Naive thymus-derived CD4-positive, alpha-beta T cell (primary cell): ENCODE measurements at regions not wholly inside any gene's neighbourhood (a gene's known extent, or its start where the extent isn't known, plus 50 kb on each side); places are given as distances from the start of the nearest gene placed in this dataset.

ENCODE experiments used
- ATAC-seq: fragments of 150-1000 bp; cut with Tn5 transposase; 2 replicates; pipeline ENCODE4 v1.10.0; 2021; ENCODE audit warnings: mild to moderate bottlenecking, moderate library complexity
- CTCF ChIA-PET: fragments of 350-600 bp; sonication (Branson Sonifier 250); formaldehyde crosslinking; loops from one replicate; lab custom pipeline; 2021; ENCODE audit warnings: antibody characterized with exemption; lab: Charles Lee
- POLR2A ChIA-PET: fragments of 350-600 bp; sonication (Branson Sonifier 250); formaldehyde crosslinking; loops from one replicate; lab custom pipeline; 2021; ENCODE audit warnings: antibody characterized with exemption, inconsistent platforms; lab: Charles Lee
- DNase-seq, 9 donors: peaks; one replicate each; pipeline versions ENCODE4 v3.0.0 to v3.0.0-alpha.2; 2020 to 2022; ENCODE audit warnings: mixed read lengths in 1 of 9
- H3K27ac ChIP-seq: one replicate; pipeline ENCODE4 v1.7.0; 2013; ENCODE audit warnings: mild to moderate bottlenecking, low read depth, low read length, moderate library complexity
- H3K27me3 ChIP-seq, 2 donors: one replicate each; pipeline ENCODE4 v1.7.0; 2013; ENCODE audit warnings: low read length in 2 of 2, mild to moderate bottlenecking in 2 of 2, moderate library complexity in 2 of 2; ENCODE audit not compliant: control insufficient read depth in 2 of 2, insufficient read depth in 2 of 2
- H3K36me3 ChIP-seq, 3 experiments: 1 replicate in 2 of 3; 2 replicates in 1 of 3; pipeline ENCODE4 v1.7.0; 2013; ENCODE audit warnings: low read length in 3 of 3, mild to moderate bottlenecking in 3 of 3, moderate library complexity in 1 of 3; ENCODE audit not compliant: insufficient read depth in 3 of 3, control insufficient read depth in 2 of 3
- H3K4me1 ChIP-seq, 2 donors: one replicate each; pipeline ENCODE4 v1.7.0; 2013; ENCODE audit warnings: low read length in 2 of 2, mild to moderate bottlenecking in 2 of 2, moderate library complexity in 1 of 2; ENCODE audit not compliant: control insufficient read depth in 2 of 2, insufficient read depth in 2 of 2
- H3K4me3 ChIP-seq: 2 replicates; pipeline ENCODE4 v1.7.0; 2013; ENCODE audit warnings: mild to moderate bottlenecking, low read length
- H3K9me3 ChIP-seq, 3 experiments: 1 replicate in 2 of 3; 2 replicates in 1 of 3; pipeline ENCODE4 v1.7.0; 2013; ENCODE audit warnings: low read length in 3 of 3; ENCODE audit not compliant: control insufficient read depth in 2 of 3
- H3K27ac Mint-ChIP-seq, 9 donors: one replicate each; pipeline ENCODE4 v1.8.0; 2020 to 2022; ENCODE audit warnings: mixed read lengths in 9 of 9, mild to moderate bottlenecking in 8 of 9, moderate library complexity in 5 of 9, inconsistent platforms in 2 of 9
- H3K27me3 Mint-ChIP-seq, 5 donors: one replicate each; pipeline ENCODE4 v1.8.0; 2021 to 2022; ENCODE audit warnings: mixed read lengths in 5 of 5, mild to moderate bottlenecking in 1 of 5
- H3K36me3 Mint-ChIP-seq, 5 donors: one replicate each; pipeline ENCODE4 v1.8.0; 2020 to 2022; ENCODE audit warnings: mixed read lengths in 5 of 5, mild to moderate bottlenecking in 3 of 5, inconsistent platforms in 1 of 5
- H3K4me1 Mint-ChIP-seq, 7 donors: one replicate each; pipeline ENCODE4 v1.8.0; 2020 to 2022; ENCODE audit warnings: mixed read lengths in 7 of 7, mild to moderate bottlenecking in 3 of 7, inconsistent platforms in 1 of 7
- H3K4me3 Mint-ChIP-seq, 10 donors: one replicate each; pipeline ENCODE4 v1.8.0; 2020 to 2022; ENCODE audit warnings: mild to moderate bottlenecking in 10 of 10, mixed read lengths in 10 of 10, moderate library complexity in 6 of 10, inconsistent platforms in 2 of 10
- H3K9me3 Mint-ChIP-seq, 11 donors: one replicate each; pipeline ENCODE4 v1.8.0; 2020 to 2022; ENCODE audit warnings: mixed read lengths in 11 of 11, mild to moderate bottlenecking in 4 of 11, inconsistent platforms in 1 of 11, moderate library complexity in 1 of 11
- intact Hi-C, 2 donors: fragments of 100-400 bp; cut with micrococcal nuclease; formaldehyde crosslinking; loops; one replicate each; pipeline ENCODE4 v1.15.1; 2023

DNA sequence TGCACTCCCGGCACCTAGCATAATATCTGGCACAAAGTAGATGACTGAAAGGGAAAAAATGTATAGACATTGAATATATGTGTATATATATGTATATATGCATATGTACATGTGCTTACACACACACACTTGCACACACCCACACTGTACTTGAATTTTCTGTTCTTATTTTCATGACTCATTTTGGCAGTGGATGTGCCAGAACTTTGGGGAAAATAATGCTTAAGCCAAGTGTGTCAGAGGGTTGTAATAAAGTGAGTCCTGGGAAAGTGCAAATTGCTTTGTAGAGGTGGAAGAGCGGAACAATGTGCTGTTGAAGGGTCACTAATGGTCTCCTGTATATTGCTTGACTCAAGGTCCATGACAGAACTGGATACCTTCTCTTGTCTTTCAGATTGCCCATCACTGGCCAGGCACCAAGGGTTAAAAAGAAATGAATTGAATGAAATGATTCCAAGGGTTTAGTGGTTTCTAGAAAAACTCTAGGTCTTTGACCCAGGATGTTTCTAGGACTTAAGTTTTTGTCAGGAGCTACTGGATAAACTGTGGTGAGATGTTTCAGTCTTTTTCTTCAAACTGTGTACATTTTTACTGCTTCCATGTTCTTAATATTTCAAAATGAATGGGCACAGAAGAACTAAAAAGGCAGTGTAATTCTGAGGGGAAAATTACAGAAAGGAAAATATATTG, 129.9 kb upstream of the MOCS2 start:
- no peaks in the 10 kb centered on the region for H3K9me3 Mint-ChIP-seq
- no peak overlapping the region for H3K27ac ChIP-seq
- CTCF ChIA-PET: no interaction called here
- no peaks in the 10 kb centered on the region for H3K36me3 ChIP-seq
- no peak for DNase-seq
- peaks cover 4 to 13% (median 6%) of the 10 kb centered on the region in 5 donors for H3K27me3 Mint-ChIP-seq
- no peaks in the 10 kb centered on the region for H3K36me3 Mint-ChIP-seq
- no peak overlapping the region for H3K4me3 ChIP-seq
- POLR2A ChIA-PET: no interaction called here
- peaks cover 0 to 2% (median 0%) of the 10 kb centered on the region in 7 donors for H3K4me1 Mint-ChIP-seq
- no peak overlapping the region for H3K4me3 Mint-ChIP-seq
- no peaks in the 10 kb centered on the region for H3K4me1 ChIP-seq
- no peaks in the 10 kb centered on the region for H3K9me3 ChIP-seq
- no peaks in the 10 kb centered on the region for H3K27me3 ChIP-seq
- intact Hi-C loops: no loop called here
- ATAC-seq: no peak
- no peak overlapping the region for H3K27ac Mint-ChIP-seq

DNA sequence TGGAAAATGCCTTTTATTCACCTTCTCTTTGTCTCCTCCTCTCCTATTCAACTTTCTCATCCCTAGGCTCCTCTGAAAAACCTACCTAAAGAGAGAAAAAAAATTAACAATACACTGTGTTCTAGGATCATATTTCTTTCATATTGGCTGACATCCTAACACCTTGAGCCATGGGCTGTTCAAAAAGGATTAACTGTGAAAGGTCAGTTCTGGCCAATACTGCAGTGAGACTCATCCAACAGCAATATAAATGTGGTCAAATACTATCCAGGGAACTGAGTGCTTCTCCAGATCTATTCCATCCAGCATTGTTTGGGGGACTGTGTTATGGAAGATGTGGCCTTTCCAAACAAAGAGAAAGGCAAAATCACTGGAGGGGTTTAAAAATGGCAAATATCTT, 131.1 kb upstream of the MOCS2 start:
- ChIA-PET POLR2A (no interaction called here), CTCF (no interaction called here)
- H3K4me3 ChIP-seq: no peak overlapping the region
- no peaks in the 10 kb centered on the region for H3K36me3 ChIP-seq
- no peaks in the 10 kb centered on the region for H3K27me3 ChIP-seq
- ATAC-seq: no peak
- no peak overlapping the region for H3K4me3 Mint-ChIP-seq
- peaks cover 4 to 13% (median 6%) of the 10 kb centered on the region in 5 donors for H3K27me3 Mint-ChIP-seq
- no peaks in the 10 kb centered on the region for H3K9me3 Mint-ChIP-seq
- H3K4me1 Mint-ChIP-seq: peaks cover 0 to 2% (median 0%) of the 10 kb centered on the region in 7 donors
- H3K36me3 Mint-ChIP-seq: no peaks in the 10 kb centered on the region
- DNase-seq: no peak
- H3K4me1 ChIP-seq: no peaks in the 10 kb centered on the region
- intact Hi-C loops: no loop called here
- no peaks in the 10 kb centered on the region for H3K9me3 ChIP-seq
- H3K27ac Mint-ChIP-seq: no peak overlapping the region
- no peak overlapping the region for H3K27ac ChIP-seq

GRCh38 chr5:53241572-53241971, 132.0 kb upstream of the MOCS2 start:
- no peaks in the 10 kb centered on the region for H3K36me3 Mint-ChIP-seq
- peaks cover 0 to 2% (median 0%) of the 10 kb centered on the region in 7 donors for H3K4me1 Mint-ChIP-seq
- DNase-seq (no peak), ATAC-seq (no peak)
- no peak overlapping the region for H3K4me3 Mint-ChIP-seq
- intact Hi-C loops: no loop called here
- Histone ChIP-seq H3K4me3 (no peak overlapping the region), H3K27ac (no peak overlapping the region), H3K36me3 (no peaks in the 10 kb centered on the region), H3K9me3 (no peaks in the 10 kb centered on the region), H3K4me1 (no peaks in the 10 kb centered on the region), H3K27me3 (no peaks in the 10 kb centered on the region)
- no peaks in the 10 kb centered on the region for H3K9me3 Mint-ChIP-seq
- ChIA-PET CTCF (no interaction called here), POLR2A (no interaction called here)
- no peak overlapping the region for H3K27ac Mint-ChIP-seq
- peaks cover 4 to 16% (median 8%) of the 10 kb centered on the region in 5 donors for H3K27me3 Mint-ChIP-seq

DNA sequence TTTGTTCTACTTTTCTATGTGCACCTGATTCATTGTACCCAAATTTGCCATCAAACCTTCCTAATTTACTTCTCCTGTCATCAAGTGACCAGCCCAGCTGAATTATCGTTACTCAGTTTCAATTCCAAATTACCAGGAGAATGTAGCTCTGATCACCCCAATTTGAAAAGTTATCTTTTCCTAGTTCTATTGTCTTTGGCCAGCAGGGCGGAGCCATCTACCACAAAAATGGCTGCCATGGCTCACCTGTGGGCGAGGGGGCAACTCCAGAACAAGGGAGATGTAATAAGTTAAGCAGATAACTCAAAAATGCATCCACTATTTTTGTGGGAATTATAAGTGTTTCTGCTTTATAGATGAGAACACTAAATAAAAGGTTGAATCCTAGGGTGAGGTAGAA, 133.8 kb upstream of the MOCS2 start:
- intact Hi-C loops: no loop called here
- ATAC-seq: no peak
- no peaks in the 10 kb centered on the region for H3K4me1 ChIP-seq
- H3K27ac ChIP-seq: no peak overlapping the region
- no peaks in the 10 kb centered on the region for H3K27me3 ChIP-seq
- no peaks in the 10 kb centered on the region for H3K9me3 ChIP-seq
- Mint-ChIP-seq H3K4me3 (no peak overlapping the region), H3K27me3 (peaks cover 4 to 18% (median 11%) of the 10 kb centered on the region in 5 donors), H3K4me1 (peaks cover 0 to 2% (median 0%) of the 10 kb centered on the region in 7 donors), H3K36me3 (no peaks in the 10 kb centered on the region), H3K27ac (no peak overlapping the region), H3K9me3 (no peaks in the 10 kb centered on the region)
- CTCF ChIA-PET: no interaction called here
- POLR2A ChIA-PET: no interaction called here
- H3K36me3 ChIP-seq: no peaks in the 10 kb centered on the region
- no peak overlapping the region for H3K4me3 ChIP-seq
- no peak for DNase-seq

- Histone ChIP-seq H3K4me3 (no peak overlapping the region), H3K4me1 (no peaks in the 10 kb centered on the region), H3K9me3 (no peaks in the 10 kb centered on the region), H3K36me3 (no peaks in the 10 kb centered on the region), H3K27ac (no peak overlapping the region), H3K27me3 (no peaks in the 10 kb centered on the region)
- ATAC-seq (no peak), DNase-seq (no peak)
- ChIA-PET CTCF (no interaction called here), POLR2A (no interaction called here)
- no peak overlapping the region for H3K27ac Mint-ChIP-seq
- H3K4me1 Mint-ChIP-seq: no peaks in the 10 kb centered on the region
- intact Hi-C loops: no loop called here
- no peak overlapping the region for H3K4me3 Mint-ChIP-seq
- H3K36me3 Mint-ChIP-seq: no peaks in the 10 kb centered on the region
- H3K27me3 Mint-ChIP-seq: peaks cover 0 to 16% (median 11%) of the 10 kb centered on the region in 5 donors
- H3K9me3 Mint-ChIP-seq: no peaks in the 10 kb centered on the region
Observed at GRCh38 chr5:53246042-53246836, 136.7 kb upstream of the MOCS2 start.

GRCh38 chr5:53249529-53250200, 140.1 kb upstream of the MOCS2 start:
- ChIA-PET CTCF (interaction anchor here (0.6 kb wide), 1 partner anchor 842 kb away, joined by 4 read pairs; no protein-coding TSS in a partner anchor), POLR2A (no interaction called here)
- no peak overlapping the region for H3K27ac ChIP-seq
- H3K9me3 ChIP-seq: no peaks in the 10 kb centered on the region
- no peaks in the 10 kb centered on the region for H3K36me3 ChIP-seq
- DNase-seq: no peak
- no peaks in the 10 kb centered on the region for H3K27me3 ChIP-seq
- H3K4me3 ChIP-seq: no peak overlapping the region
- Mint-ChIP-seq H3K27ac (no peak overlapping the region), H3K4me1 (peaks cover 0 to 11% (median 0%) of the 10 kb centered on the region in 7 donors), H3K27me3 (peaks cover 0 to 17% (median 4%) of the 10 kb centered on the region in 5 donors), H3K9me3 (no peaks in the 10 kb centered on the region), H3K4me3 (no peak overlapping the region), H3K36me3 (no peaks in the 10 kb centered on the region)
- no peaks in the 10 kb centered on the region for H3K4me1 ChIP-seq
- intact Hi-C loops: no loop called here
- no peak for ATAC-seq
